ENCODE measurements at regions not wholly inside any gene's neighbourhood (a gene's known extent, or its start where the extent isn't known, plus 50 kb on each side); places are given as distances from the start of the nearest gene placed in this dataset.

- intact Hi-C loops (cut with micrococcal nuclease), result no loop called here
- H3K9me3 Mint-ChIP-seq, result peaks cover 0 to 5% (median 3%) of the 10 kb centered on the region in 7 donors
- Histone ChIP-seq H2AFZ (ENCODE audit: insufficient read depth, low read depth, low read length, poor library complexity, severe bottlenecking) (no peak overlapping the region), H3K4me3 (replicated peaks in 1 of 3; ENCODE audit: low read depth in 2 of 3, low read length in 3 of 3) (no peak overlapping the region), H3K4me2 (replicated peaks; ENCODE audit: extremely low read depth, low read length, poor library complexity, severe bottlenecking) (no peak overlapping the region), H3K36me3 (replicated peaks in 1 of 2; ENCODE audit: control insufficient read depth in 1 of 2, insufficient read depth in 2 of 2, low read length in 2 of 2) (no peaks in the 10 kb centered on the region), H3K9me3 (replicated peaks in 1 of 2; ENCODE audit: control insufficient read depth in 1 of 2, insufficient read depth in 1 of 2, low read length in 2 of 2) (peaks cover 0 to 3% of the 10 kb centered on the region in 2 donors), H3K4me1 (ENCODE audit: control insufficient read depth in 1 of 2, insufficient read depth in 2 of 2, low read length in 2 of 2) (no peaks in the 10 kb centered on the region), H3K27ac (ENCODE audit: low read depth in 1 of 2, low read length in 2 of 2) (no peak overlapping the region), H3K9ac (ENCODE audit: insufficient read depth, low read length, poor library complexity, severe bottlenecking) (no peak overlapping the region), H3K79me2 (ENCODE audit: insufficient read depth, low read length) (no peaks in the 10 kb centered on the region), H3K27me3 (ENCODE audit: control insufficient read depth in 2 of 2, insufficient read depth in 2 of 2, low read length in 2 of 2) (no peaks in the 10 kb centered on the region), H4K20me1 (ENCODE audit: insufficient read depth, low read length) (no peaks in the 10 kb centered on the region)
- no CpG with 5 or more reads among the region's 2 CpGs for WGBS (ENCODE audit: insufficient coverage)
- H3K36me3 Mint-ChIP-seq, result no peaks in the 10 kb centered on the region
- H3K27ac Mint-ChIP-seq, result peak overlapping the region in 1 of 7 donors; percentile 53
- no peaks in the 10 kb centered on the region for H3K4me1 Mint-ChIP-seq
- DNase-seq, result no peak
- TF ChIP-seq CTCF (IDR thresholded peaks at IDR 0.05), result no peak
- peaks cover 0 to 1% (median 0%) of the 10 kb centered on the region in 3 donors for H3K27me3 Mint-ChIP-seq (ENCODE audit: low read depth in 3 of 3)
- H3K4me3 Mint-ChIP-seq, result no peak overlapping the region
Observed at GRCh38 chr1:79396901-79397300, 390.4 kb upstream of the ADGRL4 start.

- Mint-ChIP-seq H3K27ac (no peak overlapping the region), H3K4me1 (no peaks in the 10 kb centered on the region), H3K9me3 (peaks cover 0 to 3% (median 2%) of the 10 kb centered on the region in 7 donors), H3K36me3 (no peaks in the 10 kb centered on the region), H3K27me3 (ENCODE audit: low read depth in 3 of 3) (peaks cover 0 to 1% (median 0%) of the 10 kb centered on the region in 3 donors), H3K4me3 (no peak overlapping the region)
- Histone ChIP-seq H3K9me3 (replicated peaks in 1 of 2; ENCODE audit: control insufficient read depth in 1 of 2, insufficient read depth in 1 of 2, low read length in 2 of 2) (peaks cover 6 to 8% of the 10 kb centered on the region in 2 donors), H3K4me2 (replicated peaks; ENCODE audit: extremely low read depth, low read length, poor library complexity, severe bottlenecking) (no peak overlapping the region), H3K9ac (ENCODE audit: insufficient read depth, low read length, poor library complexity, severe bottlenecking) (no peak overlapping the region), H3K27me3 (ENCODE audit: control insufficient read depth in 2 of 2, insufficient read depth in 2 of 2, low read length in 2 of 2) (no peaks in the 10 kb centered on the region), H3K27ac (ENCODE audit: low read depth in 1 of 2, low read length in 2 of 2) (no peak overlapping the region), H4K20me1 (ENCODE audit: insufficient read depth, low read length) (no peaks in the 10 kb centered on the region), H3K79me2 (ENCODE audit: insufficient read depth, low read length) (no peaks in the 10 kb centered on the region), H3K4me3 (replicated peaks in 1 of 3; ENCODE audit: low read depth in 2 of 3, low read length in 3 of 3) (no peak overlapping the region), H3K4me1 (ENCODE audit: control insufficient read depth in 1 of 2, insufficient read depth in 2 of 2, low read length in 2 of 2) (no peaks in the 10 kb centered on the region), H3K36me3 (replicated peaks in 1 of 2; ENCODE audit: control insufficient read depth in 1 of 2, insufficient read depth in 2 of 2, low read length in 2 of 2) (no peaks in the 10 kb centered on the region), H2AFZ (ENCODE audit: insufficient read depth, low read depth, low read length, poor library complexity, severe bottlenecking) (no peak overlapping the region)
- TF ChIP-seq CTCF (IDR thresholded peaks at IDR 0.05), result no peak
- WGBS (ENCODE audit: insufficient coverage), result no CpG with 5 or more reads among the region's 3 CpGs
- DNase-seq, result no peak
- intact Hi-C loops (cut with micrococcal nuclease), result no loop called here
Observed at GRCh38 chr1:79388694-79389361, 382.3 kb upstream of the ADGRL4 start.
